Brain microvascular endothelial cell (primary cell): ENCODE measurements at regions not wholly inside any gene's neighbourhood (a gene's known extent, or its start where the extent isn't known, plus 50 kb on each side); places are given as distances from the start of the nearest gene placed in this dataset.

Source experiments
- DNase-seq: peaks from one replicate; pipeline ENCODE4 v3.0.0-alpha.2; 2020
- H3K27ac ChIP-seq: fragments of 250-450 bp; sonication (Bioruptor Pico); 2 replicates; pipeline ENCODE4 v1.5.1; 2020; ENCODE audit warnings: mild to moderate bottlenecking, moderate library complexity
- H3K27me3 ChIP-seq: fragments of 250-450 bp; sonication (Bioruptor Pico); replicated peaks from 2 replicates; pipeline ENCODE4 v1.5.1; 2020; ENCODE audit warnings: mild to moderate bottlenecking
- H3K36me3 ChIP-seq: fragments of 250-450 bp; sonication (Bioruptor Pico); replicated peaks from 2 replicates; pipeline ENCODE4 v1.5.1; 2020; ENCODE audit warnings: mild to moderate bottlenecking
- H3K4me3 ChIP-seq: 2 replicates; pipeline ENCODE4 v1.5.1; 2011; ENCODE audit warnings: low read depth, mild to moderate bottlenecking, control low read depth, low read length, moderate library complexity
- CTCF ChIP-seq: IDR thresholded peaks from 2 replicates; pipeline ENCODE4 v1.5.1; 2011; ENCODE audit warnings: low read depth, mild to moderate bottlenecking, moderate library complexity, low read length, control low read depth, inconsistent platforms; ENCODE audit errors: missing control alignments
- in situ Hi-C: cut with HindIII; loops from 2 replicates; pipeline ENCODE4 v1.10.0; 2017; ENCODE audit warnings: low sequenced_read_pairs, low pct_ligation_motif_present

- in situ Hi-C loops, result no loop called here
- TF ChIP-seq CTCF, result no peak
- Histone ChIP-seq H3K4me3 (no peak overlapping the region), H3K27ac (no peak overlapping the region), H3K36me3 (no peaks in the 10 kb centered on the region), H3K27me3 (no peaks in the 10 kb centered on the region)
- no peak for DNase-seq
Observed at GRCh38 chr11:129605815-129606214, 209.8 kb upstream of the TMEM45B start.

- H3K36me3 ChIP-seq, result no peaks in the 10 kb centered on the region
- H3K27me3 ChIP-seq, result no peaks in the 10 kb centered on the region
- in situ Hi-C loops, result no loop called here
- no peak overlapping the region for H3K4me3 ChIP-seq
- no peak overlapping the region for H3K27ac ChIP-seq
- DNase-seq, result no peak
- no peak for TF ChIP-seq CTCF
Observed at GRCh38 chr11:129608711-129609110, 206.9 kb upstream of the TMEM45B start.

- H3K4me3 ChIP-seq, result no peak overlapping the region
- in situ Hi-C loops, result no loop called here
Observed at GRCh38 chr11:129610125-129610524, 205.5 kb upstream of the TMEM45B start.

GRCh38 chr11:129610545-129610944 is 205.1 kb upstream of the TMEM45B start:
- Histone ChIP-seq H3K36me3 (no peaks in the 10 kb centered on the region), H3K27ac (no peak overlapping the region), H3K27me3 (no peaks in the 10 kb centered on the region), H3K4me3 (no peak overlapping the region)
- TF ChIP-seq CTCF, result no peak
- in situ Hi-C loops, result no loop called here
- DNase-seq, result no peak

More at GRCh38 chr11:129610125-129610524, 205.5 kb upstream of the TMEM45B start:
- no peaks in the 10 kb centered on the region for H3K36me3 ChIP-seq
- no peak overlapping the region for H3K27ac ChIP-seq
- no peaks in the 10 kb centered on the region for H3K27me3 ChIP-seq
- TF ChIP-seq CTCF, result no peak
- no peak for DNase-seq

GRCh38 chr11:129611661-129612446 is 203.8 kb upstream of the TMEM45B start:
- Histone ChIP-seq H3K27me3 (no peaks in the 10 kb centered on the region), H3K4me3 (no peak overlapping the region), H3K27ac (no peak overlapping the region), H3K36me3 (no peaks in the 10 kb centered on the region)
- TF ChIP-seq CTCF, result no peak
- in situ Hi-C loops, result no loop called here
- DNase-seq, result peak; percentile 3
